ENCODE measurements at regions not wholly inside any gene's neighbourhood (a gene's known extent, or its start where the extent isn't known, plus 50 kb on each side); places are given as distances from the start of the nearest gene placed in this dataset.

DNA sequence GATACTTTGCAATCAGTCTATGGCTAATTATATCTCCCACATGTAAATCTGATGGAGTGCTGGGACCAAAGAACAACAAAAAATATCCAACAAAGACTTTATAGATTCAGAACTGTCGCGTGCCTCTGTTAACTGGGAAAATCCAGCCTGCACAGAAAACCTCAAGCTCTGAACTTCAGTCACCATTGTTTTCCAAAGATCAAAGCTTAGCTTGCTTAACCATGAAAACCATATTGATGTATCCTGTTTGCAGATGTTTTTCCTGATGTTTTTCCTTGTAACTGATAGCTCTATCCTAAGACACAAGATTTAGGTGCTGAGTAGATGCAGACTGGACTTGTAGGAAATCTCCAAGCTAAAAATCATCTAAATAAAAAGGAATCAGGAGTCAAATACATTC lies 163.7 kb downstream of the GXYLT1 start:
- DNase-seq: no peak

DNA sequence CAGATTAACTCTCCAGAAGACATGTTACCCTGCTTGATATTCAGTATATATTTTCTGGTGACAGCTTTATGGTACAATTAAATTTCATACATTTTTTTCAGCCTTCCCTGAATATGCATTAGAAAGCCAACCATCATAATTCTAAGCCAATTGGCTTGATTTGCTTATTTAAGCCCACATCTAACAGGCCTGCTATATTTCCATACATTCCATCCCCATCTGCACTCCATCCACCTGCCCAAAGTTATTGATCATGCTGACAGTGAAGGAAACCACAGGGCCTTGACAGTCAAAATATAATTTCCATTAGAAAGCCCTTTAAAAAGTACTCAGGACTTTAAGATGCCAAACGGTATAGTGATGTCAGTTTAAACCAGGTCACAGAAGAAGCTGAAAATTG lies 164.3 kb downstream of the GXYLT1 start:
- DNase-seq: no peak

DNA sequence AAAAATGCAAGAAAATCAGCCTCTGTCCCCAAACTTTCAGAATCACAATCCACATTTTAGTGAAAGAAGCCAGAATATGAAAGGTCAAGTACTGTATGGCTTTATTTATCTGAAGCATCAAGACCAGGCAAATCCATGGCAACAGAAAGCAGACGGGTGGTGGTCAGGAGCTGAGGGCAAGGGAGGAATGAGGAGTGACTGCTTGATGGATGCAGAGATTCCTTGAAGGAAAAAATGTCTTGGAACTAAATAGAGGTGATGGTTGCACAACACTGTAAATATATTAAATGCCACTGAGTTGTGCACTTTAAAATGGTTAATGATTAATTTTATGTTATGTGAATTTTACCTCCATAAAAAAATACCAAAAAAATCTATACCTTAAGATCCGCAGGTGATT lies 165.1 kb downstream of the GXYLT1 start:
- no peak for DNase-seq

DNA sequence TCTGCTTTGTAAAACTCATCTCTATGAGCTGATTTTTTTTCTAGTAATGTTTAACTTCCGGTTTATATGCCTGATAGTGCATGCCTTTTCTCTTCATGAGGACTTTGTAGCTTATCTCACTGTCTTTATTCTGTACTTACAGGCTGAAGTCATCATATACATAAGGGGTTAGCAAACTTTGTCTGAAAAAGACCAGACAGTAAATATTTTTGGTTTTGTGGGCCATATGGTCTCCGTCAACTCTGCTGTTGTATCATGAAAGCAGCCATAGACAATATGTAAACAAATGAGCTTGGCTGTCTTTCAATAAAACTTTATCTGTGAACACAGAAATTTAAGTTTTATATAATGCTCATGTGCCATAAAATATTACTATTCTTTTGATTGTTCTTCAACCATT lies 172.1 kb downstream of the GXYLT1 start:
- DNase-seq: no peak

DNA sequence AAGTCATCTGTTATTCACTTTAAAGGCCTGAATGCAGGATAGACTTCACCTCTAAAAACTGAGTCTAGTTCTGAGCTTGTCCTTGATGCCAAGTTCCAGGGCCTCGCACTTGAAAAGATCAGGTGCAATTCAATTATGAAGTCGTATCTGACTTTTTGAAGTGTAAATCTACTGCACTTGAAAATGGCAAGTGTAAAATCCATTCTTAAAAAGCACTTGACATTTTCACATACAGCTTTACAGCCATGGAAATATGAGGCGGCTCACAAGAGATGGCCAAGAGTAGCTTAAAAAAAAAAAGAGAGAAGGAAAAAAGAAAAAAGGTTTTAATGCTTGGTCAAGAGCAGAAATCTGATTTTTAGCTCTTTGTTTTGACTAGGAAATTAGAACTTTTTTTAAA lies 172.5 kb downstream of the GXYLT1 start:
- no peak for DNase-seq

DNA sequence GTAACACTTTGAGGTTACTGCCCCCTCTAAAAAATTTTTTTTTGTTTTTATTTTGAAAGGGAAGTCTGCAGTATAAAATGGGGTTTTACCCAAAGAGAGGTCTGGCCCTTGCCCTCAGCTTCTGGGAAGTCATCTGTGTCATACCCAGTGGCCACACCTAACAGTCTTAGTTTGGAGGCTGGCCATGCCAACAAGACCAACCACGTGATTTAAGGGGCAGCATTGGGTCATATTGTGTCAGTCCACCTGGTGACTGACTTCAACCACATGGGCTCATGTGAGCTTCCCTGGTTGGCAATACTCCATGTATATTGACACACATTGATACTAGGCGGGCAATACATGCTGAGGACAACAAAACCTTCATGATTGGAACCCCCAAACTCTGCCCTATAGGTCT lies 173.9 kb downstream of the GXYLT1 start:
- DNase-seq: no peak

DNA sequence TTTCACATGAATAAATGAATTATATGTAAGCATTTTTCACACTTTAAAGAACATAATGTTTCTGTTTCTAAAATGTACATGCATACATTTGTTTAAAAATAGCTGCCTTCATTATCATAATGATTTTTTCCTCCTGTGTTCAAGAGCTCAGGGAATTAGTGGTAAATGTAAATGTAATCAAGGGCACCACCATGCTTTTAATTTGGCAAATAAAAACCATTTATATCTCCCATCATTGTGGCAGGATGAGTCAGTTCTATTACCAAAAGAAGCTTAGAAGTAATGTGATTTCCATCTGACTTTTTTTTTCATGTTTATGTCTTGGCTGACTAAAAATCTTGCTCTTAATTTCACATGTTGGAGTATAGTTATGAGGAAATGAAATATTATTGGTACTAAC lies 176.1 kb downstream of the GXYLT1 start:
- no peak for DNase-seq

DNA sequence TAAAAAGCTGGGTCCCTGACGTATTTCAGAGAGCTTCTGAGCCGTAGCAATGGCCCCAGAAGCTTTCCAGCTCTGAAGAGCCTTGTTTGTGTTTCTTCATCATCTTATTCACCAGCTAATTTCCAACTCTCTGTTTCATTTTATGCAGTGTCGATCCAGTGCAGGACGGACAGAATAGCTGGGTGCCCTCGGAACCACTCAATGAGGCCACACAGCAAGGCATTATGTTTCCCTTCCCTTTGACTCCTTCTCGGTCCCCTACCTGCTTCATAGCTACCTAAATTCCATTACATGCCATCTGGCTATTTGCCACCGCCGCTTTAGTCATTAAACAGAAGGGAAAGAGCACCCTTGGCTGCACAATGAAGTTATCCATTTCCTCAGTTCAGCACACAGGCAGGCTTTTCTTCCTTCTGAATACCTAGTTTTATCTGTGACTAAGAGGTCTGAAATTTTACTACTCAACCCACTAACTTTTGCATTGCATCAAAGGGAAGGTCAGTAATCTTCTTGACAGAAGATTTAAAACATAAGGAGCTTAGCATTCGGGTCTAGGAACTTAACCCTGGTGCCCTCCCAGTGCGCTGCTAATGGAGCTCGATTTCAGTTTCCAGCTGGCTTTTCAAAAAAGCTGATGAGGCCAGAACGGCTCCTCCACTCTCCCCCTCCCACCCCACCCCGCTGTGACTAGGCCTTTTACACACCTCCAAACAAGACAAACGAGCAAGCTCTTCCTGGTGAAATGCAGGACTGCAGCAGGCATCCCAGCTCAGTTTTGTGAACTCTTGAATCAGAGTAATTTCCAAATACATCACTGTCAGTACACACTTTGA lies 176.8 kb downstream of the GXYLT1 start:
- DNase-seq: no peak

DNA sequence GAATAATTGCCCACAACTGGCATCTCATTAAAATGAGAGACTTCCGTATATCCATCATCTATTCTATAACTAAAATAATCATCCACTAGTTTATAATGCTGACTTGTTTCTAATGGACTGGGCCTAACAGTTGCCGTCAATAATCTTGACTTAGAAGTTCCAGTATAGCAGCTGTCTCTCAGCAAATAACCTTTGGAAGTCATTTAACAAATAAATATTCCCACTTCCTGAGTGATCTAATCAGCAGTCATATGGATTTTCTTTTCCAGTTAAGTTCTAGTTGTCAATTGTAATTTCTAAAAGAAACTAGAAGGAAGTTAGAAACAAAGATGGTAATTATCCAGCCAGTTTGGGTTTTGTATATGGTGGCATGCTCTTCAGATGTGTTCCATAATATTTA lies 177.8 kb downstream of the GXYLT1 start:
- DNase-seq: no peak

DNA sequence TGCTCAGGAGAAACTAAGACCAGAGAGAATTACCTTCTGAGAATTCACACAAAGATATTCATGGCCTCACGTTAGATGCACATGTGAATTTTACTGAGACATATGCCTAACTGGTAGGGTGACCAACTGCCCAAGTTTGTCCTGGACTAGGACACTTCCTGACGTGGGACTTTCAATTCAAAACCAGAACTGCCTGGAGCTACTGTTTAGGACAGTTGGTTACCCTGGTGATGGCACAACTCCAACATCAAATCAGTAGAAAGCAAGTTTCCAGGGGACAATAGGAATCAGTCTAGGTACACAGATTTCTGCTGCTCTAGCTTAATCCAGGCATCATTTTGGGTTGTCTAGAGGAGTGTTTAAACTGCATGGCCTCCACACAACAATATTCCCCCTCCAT lies 178.7 kb downstream of the GXYLT1 start:
- no peak for DNase-seq

DNA sequence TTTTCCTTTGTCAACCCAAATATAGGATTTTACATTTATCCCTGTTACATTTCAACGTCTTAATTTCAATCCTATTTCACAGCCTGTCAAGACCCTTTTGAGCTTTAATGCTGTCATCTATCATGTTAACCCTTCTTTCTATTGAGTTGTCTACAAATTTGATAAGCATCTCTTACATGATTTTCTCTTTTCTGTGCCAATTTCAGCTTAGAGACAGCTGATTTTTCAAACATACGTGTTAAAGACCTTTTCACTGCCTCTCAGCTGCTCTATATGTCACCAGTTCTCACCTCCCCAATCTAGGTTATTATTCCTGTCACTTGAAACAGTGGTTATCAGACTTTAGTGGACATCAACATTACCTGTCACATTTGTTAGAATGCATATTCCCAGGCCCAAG lies 181.3 kb downstream of the GXYLT1 start:
- no peak for DNase-seq

DNA sequence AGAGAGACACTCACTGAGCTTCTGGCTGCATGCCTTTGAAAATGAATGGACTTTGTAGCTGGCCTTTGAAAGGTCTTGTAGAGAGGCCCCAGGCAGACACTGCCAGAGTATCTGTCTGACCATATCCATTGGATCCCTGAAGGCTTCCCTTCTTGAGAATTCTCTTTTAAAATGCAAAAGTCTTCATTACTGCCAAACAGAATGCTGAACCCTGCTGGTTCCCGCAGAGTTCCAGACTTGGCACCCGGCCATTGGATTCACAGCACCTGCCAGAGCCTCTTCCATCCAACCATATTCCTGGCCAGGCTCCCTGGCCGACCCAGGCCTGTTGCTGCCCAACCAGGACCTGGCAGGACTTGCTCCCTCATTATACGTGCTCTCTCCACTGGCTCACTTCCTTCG lies 182.5 kb downstream of the GXYLT1 start:
- DNase-seq: no peak

DNA sequence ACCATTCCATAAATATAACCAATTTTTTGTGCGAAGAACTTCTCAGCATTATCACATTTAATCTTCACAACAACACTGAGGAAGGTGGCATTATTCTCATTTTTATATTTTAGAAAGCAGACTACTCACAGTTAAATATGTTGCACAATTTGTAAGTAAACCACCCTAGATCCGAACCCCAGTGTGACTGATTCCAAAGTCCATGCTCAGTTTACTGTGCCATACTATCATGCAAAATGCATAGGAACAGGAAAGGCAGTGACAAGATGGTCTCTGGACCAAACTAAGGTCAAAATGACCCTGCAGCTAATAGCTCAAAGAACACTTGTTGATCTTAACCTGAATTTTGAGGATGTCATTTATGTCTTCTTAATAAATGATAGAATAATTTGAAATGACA lies 185.4 kb downstream of the GXYLT1 start:
- no peak for DNase-seq

DNA sequence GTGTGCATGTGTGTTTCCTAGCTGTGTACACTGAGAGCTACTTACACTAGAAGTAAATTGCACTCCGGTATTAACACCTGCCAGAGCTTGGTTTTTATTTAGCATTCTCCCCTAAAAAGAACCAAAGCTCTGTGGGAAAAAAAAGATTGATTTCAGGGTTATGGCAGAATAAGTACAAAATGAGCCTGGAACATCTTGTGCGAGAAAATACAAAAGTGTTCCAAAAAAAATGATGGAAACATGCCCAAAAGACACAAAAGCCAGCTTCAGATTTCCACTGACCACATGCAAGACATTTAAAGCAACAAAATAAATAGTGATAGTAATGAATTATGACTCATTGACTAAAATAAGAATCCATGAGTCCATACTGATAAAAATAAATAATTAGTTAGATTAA lies 188.3 kb downstream of the GXYLT1 start:
- DNase-seq: no peak

DNA sequence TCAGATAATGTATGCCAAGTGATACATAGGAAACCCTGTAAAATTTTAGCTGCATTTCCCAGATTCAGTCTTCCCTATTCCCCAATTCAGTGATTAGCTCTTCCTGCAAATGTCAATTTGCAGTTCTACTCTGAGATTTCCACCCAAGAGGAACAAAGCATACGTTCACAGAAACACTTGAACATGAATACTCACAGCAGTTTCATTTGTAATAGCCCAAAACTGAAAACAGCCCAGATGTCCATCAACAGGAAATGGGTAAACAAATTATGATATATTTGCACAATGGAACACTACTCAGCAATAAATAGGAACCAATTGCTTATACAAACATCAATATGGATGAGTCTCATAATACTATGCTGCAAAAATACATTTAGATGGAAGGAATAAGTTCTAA lies 194.2 kb downstream of the GXYLT1 start:
- DNase-seq: no peak

DNA sequence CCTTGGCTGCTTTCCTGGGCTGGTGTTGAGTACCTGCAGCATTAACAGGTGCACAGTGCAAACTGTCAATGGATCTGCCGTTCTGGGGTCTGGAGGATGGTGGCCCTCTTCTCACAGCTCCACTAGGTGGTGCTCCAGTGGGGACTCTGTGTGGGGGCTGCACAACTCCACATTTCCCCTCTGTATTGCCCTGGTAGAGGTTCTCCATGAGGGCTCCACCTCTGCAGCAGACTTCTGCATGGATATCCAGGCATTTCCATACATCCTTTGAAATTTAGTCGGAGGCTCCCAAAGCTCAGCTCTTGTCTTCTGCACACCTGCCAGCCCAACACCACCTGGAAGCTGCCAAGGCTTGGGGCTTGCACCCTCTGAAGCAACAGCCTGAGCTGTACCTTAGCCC lies 198.6 kb downstream of the GXYLT1 start:
- no peak for DNase-seq

DNA sequence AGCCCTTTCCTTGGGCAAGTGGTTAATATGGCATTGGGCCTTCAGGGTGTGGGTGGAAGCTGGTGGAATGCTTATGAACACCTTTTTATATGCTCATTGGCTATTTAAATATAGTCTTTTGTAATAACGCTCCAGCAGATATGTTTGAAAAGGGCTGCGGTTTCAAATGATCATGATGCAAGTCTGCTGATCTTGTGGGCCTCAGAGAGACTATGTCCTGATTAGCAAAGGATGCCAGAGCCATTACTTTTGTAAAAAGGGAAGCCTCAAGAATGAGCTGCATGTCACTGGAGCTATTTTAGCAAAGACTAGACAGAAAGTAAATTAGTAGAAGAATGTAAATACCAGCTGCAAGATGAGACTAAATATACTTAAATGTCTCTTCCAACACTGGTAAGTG lies 200.5 kb downstream of the GXYLT1 start:
- no peak for DNase-seq

DNA sequence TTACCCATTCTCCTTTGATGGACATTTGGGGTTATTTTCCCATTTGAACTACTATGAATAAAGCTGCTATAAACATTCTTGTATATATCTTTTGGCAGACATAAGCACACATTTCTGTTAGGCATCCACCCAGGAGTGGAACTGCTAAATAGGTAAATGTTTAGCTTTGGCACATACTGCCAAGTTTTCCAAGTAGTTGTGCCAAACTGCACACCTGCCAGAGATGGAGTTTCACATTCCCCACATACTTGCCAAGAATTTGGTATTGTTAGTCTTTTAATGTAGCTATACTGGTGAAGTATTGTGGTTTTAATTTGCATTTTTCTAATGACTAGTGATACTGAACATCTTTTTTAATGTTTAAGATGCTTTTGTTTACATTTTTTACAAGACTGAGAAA lies 201.0 kb downstream of the GXYLT1 start:
- DNase-seq: no peak

DNA sequence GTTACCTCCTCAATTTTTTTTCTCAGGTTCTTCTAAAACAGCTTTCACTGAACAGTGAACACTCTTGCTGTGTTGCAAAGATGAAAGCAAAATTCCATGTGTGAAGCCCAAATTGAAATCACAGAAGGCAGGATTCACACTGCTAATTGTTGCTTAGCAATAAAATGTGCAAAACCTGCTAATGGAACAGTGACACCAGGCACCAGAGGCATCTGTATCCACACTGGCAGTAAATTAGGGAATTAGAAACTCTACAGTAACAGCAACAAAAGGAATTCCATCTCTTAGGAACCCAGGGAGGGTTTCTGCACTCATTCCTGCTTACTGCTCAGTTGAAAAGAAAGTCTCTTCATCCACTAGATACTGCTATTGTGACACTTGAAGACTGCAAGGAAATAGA lies 202.3 kb downstream of the GXYLT1 start:
- no peak for DNase-seq

DNA sequence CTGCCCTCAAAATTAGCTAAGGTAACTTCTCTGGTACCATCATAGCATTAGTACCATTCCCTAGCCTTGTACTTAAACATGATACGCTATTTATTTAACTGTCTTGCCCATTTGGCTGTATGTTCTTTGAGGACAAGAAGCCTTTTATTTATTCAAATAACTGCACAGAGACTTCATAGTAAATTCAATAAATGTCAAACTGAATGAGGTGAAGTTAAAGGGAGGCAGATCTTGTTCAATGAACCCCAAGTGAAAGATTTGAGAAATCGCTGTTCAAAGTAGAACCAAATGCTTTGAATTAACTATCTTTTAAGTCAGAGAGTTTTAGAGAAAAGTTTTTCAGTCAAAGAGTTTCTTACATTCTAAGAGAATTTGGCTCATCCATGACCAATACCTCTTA lies 203.6 kb downstream of the GXYLT1 start:
- no peak for DNase-seq

DNA sequence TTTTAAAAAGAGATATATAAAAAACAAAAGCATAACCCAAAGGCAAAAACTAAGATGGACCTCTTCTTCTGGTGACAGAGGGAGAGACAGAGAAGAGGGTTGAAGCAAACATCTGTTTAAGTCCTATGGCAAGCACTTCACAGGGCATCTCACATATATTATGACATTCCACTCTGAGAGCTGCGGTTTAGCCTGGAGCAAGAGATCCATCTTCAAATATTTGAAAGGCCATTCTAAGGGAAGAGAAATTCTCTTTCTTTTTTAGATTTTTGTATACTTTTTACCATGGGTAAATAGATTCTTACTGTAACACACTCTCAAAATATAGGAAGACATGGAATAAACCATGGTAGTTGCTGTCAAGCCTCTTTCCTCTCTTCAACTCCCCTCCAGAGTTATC lies 204.1 kb downstream of the GXYLT1 start:
- DNase-seq: no peak

DNA sequence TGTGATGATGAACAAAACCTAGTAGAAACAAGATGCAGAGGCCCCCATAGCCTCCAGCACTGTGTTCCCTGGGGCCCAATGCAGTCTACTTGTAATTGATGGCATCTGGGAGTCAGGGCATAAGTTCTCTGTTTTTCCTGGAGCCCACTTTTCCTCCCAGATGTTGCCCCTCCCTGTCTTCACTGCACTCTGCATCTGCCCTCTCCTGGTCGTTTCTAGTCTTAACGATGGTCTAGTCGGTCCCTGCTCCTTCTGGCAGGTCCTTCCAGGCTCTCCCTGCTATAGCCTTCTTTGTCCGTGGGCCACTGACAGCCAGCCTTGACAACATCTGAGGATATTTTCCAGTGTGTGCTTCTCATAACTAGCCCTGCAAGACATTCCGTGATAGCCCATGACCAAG lies 208.3 kb downstream of the GXYLT1 start:
- DNase-seq: no peak

DNA sequence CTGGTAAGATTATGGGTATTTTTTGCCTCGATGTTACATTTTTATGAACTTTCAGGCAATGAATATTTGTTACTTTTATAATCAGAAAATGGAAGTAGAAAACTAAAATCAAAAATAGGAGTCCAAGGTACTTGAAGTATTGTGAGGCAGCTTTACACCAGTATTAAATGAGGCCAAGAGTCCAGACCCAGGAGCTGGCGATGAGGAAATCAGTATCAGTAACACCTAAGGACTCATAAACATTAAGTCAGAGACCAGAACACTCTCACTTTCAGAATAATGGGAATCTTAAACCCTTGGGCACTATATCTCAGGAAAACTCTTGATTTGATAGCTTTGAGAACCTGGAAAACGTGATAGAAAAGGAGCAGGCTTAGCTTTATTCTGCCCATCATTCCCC lies 208.8 kb downstream of the GXYLT1 start:
- DNase-seq: no peak

DNA sequence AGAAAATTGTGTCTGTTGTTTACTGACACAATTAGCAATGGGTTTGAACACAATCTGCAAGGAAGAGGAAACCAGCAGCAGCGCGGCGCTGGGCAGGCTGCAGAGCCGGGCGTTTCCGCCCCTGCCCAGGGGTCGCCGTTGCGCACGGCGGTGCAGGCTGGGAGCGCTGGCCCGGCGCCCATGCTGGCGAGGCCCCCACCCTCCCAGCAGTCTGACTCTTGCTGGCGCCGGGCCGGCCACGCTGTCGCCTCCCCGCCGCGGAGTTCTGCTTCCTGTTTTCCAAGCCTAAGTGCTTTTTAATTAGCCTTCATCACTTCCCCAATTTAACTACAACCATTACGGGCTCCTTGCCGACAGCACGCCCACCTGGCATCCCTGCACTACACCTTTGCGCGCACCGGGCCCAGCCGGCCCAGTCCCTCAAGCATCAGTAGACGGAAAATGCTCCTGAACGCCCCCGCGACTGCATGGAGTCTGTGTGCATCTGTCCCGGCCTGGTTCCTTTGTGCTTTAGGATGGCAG lies 212.1 kb downstream of the GXYLT1 start:
- DNase-seq: no peak

DNA sequence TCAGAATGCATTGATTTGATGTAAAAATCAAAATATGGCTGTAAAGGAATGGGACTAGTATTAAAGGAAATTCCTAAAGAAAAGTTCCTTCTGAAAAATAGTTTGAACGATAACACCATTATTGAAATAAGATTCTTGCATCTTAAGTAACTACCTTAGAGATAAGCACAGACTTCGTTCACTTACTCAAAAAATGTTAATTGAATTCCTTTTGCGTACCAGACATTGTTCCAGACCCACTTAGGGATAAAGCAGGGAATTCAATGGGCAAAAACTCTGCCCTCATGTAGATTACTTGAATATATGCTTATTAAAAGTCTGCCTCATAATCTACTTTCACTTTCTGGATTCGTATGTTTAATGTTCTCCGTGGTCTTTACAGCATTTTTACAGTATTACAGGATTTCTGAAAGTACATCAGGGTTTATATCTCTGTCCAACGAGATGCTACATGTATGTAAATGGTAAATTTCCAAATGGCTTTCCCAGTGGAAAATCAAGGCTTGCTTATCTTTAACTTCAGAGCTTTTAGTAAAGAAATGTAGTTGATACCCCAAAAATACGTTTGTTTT lies 213.7 kb downstream of the GXYLT1 start:
- DNase-seq: no peak
